ENCODE measurements at regions not wholly inside any gene's neighbourhood (a gene's known extent, or its start where the extent isn't known, plus 50 kb on each side); places are given as distances from the start of the nearest gene placed in this dataset.

DNA sequence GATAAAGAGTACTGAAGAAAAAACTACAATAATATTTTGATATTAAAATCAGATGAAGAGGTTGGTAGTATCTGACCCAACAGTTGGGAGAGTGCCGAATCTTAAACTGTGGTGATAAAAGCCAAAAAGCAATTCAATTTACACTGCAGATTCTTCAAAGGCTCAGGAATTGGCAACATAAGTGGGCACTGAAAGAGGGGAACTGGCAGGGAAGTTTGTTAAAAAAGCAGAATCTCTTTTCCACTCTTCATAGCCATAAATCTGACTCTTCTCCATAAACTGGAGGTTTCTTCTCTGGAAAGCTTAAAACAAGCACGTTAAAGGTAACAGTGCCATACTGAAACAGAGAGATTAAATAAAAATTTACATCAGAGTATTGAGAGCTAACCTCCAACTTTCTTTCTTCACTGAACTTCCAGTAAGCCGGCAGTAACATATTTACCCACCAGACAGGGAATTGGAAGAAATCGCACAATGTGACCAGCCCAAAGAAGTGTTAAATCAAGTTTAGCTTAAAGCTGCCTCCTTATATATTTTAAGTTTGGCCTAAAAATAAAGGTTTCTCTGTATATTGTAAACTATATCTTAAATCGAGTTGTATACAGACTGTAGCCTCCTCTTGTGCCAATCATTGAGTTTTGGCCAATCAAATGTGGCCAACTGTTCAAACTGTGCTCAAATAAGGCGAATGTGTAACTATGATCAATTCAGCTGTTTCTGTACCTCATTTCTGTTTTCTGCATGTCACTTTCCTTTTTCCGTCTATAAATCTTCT lies 358.3 kb downstream of the NXPE2 start:
- DNase-seq = no peak

DNA sequence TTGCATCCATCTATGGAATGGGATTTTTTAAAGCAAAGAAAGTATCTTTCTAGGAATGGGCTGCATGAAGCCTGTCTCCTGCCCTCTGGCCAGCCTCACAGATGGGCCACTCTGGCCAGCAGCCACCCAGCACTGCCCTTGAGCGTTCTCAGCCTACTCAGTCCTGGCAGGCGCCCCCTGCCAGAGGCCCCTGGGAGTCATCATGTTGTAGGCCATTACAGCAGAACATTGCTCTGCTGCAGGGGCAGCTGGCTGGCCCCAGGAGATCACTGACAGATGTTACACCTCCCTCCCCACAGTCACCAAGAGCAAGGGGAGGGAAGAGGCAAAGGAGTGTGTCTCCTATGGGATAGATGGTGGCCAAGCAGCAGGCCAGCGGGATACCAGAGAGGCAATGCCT lies 363.7 kb downstream of the NXPE2 start:
- no peak for DNase-seq

DNA sequence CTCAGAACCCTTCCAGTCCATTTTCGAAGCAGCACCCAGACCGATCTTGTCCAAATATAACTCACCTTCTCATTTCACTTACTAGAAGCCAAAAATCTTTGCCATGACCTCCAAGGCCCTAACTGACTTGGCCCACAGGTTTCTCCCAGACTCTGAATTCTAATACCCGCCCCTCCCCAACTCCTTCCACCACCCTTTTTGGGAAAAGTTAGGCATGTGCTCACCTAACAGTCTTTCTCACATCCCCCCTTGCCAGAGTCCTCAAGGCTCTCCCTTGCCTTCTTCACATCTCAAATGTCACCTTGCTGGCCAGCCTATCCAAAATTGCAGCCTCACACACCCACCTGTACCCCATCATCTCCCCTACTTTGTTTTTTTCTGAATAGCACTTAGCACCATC lies 369.3 kb downstream of the NXPE2 start:
- DNase-seq = no peak

DNA sequence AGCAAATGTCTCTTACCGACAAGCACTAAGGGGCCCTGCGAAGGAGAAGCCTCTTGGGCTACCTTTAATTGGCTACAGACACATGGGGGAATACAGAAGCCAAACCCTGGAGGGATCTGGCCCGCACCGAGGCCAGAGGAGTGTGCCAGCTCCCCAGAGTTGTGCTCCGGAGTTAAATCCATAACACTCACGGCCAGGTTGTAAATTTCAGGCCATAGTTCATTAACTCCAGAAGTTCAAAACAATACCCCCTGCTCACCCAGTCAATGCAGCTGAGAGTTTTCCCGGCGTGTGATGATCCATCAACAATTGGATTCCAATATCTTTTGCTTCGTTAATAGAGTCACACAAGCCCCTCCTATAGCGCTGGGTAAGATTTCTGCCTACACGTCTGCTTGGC lies 371.5 kb downstream of the NXPE2 start:
- no peak for DNase-seq

DNA sequence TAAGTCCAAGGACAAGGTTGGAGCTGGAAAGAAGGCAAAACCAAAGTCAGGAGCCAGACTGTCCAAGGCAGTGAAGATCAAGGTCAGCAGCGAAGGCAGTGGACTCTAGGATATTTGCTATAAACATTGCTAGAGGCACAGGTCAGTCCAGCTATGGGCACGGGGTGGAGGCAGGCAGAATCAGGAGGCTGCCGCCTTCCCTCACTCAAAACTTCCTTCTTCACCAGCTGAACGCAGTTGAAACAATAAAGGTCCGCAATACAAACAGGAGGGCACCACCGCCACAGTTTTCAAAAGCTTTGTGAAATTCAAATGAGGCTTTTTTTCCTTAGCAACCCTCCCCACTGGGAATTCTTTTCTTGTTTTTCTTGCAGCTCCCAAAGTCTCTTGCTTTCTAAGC lies 372.4 kb downstream of the NXPE2 start:
- no peak for DNase-seq

DNA sequence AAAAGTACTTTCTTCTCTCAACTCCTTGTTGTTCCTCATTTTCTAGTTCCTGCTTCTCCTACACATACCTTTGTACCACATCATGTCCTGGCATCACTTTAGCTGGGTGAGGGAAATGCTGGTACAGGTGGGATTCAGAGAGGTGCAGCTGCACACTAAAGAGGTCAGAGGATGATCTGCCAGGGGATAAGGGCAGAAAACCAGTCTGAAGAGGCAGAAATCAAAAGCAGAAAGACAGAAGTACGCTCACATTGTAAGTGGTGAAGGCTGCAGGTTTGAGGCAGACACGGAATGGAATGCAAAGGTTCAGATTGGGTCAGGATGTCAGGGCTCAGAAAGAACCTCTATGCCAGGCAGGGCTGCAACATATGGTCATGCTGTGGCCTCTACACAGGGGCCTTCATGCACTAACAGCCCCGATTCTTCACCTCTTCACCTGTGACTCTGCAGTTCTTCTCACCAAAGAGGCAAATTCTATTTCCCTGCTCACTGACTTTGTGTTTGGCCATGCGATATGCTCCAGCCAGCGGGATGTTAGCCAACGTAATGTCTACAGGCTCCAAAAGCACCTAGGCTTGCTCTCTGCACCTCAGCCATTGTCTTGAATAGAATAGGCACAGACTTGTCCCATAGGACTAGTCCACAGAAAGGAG lies 373.7 kb downstream of the NXPE2 start:
- no peak for DNase-seq

DNA sequence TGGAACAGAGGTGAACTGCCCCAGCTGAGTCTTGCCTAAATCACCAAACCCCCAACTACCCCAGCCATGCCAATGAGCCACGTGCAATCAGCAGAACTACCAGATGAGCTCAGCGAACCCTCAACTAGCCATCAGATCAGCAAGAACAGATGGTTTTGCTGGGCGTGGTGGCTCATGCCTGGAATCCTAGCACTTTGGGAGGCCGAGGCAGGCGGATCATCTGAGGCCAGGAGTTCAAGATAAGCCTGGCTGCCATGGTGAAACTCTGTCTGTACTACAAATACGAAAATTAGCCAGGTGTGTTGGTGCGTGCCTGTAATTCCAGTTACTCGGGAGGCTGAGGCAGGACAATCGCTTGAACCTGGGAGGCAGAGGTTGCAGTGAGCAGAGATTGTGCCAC lies 374.3 kb downstream of the NXPE2 start:
- no peak for DNase-seq

DNA sequence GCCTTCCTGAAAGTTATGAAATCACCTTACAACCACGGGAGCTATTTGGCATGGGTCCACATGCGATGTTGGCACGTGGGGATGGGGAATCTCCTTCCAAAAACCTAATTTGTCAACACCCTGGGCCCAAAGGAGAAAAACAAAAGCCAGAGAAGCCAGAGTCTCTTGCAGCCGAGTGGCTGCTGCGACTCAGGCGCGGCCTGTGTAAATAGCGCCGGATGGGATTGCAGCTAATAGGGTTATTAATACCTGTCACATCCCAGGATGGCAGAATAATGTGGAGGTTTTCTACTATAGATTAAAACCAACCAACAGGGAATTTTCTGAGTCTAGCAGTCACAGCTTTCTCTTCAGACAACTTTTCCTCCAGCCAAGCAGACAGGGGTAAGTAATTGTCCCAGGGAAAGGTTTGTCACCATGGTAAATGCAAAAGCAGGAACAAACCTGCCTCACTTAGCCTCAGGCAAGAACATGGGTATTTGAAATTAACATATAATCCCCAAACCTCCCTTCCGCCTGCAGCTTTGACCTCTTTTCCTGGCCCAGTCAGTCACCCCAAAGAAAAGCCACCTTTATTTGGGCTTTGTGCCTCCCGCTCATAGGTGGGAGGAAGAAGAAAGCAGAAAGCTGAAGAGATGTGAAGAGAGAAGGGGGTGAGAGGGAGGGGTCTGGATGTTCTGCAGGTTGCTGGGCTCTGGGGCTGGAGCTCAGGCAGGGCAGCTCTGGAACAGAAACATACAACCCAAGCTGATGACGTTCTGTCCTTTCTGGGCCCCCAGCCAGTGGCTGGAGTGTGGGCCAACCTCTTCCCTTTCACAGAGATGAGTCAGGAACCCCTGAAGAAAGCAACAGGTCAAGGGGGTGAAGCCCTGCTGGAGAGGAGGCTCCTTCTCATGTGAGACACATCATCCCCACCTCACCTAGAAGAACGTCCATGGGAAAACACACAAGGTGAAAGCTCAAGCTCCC lies 376.5 kb downstream of the NXPE2 start:
- DNase-seq = no peak

DNA sequence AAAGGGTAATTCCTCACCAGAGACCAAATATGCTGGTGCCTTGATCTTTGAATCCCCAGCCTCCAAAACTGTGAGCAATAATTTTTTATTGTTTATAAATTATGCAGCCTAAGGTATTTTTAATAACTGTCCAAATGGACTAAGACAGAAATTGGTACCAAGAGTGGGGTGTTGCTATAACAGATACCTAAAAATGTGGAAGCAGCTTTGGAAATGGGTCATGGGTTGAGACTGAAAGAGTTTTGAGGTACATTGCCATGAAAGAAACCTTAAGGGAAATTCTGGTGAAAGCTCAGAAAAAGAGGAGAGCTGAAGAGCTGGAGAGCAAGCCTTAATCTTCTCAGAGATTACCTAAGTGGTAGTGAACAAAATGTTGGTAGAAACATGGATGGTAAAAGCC lies 378.2 kb downstream of the NXPE2 start:
- no peak for DNase-seq

DNA sequence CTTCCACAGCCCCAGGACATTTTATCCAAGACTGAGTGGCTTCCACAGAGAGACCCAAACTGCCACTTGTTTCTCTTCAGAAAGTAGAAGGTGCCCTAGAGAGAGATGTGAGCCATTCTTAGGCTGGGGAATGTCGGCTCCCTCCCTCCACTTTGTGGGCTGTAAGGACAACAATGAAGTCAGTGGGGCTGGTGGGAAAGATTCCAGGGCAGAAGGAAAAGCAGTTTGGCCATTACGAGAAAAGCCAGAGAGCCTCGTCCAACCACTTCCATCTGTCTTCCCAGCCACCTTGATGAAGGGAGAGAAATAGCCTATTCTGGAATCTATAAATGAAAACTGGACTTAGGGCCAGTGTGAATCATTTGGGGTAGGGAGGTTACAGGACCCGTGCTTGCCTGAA lies 382.5 kb downstream of the NXPE2 start:
- DNase-seq = no peak

DNA sequence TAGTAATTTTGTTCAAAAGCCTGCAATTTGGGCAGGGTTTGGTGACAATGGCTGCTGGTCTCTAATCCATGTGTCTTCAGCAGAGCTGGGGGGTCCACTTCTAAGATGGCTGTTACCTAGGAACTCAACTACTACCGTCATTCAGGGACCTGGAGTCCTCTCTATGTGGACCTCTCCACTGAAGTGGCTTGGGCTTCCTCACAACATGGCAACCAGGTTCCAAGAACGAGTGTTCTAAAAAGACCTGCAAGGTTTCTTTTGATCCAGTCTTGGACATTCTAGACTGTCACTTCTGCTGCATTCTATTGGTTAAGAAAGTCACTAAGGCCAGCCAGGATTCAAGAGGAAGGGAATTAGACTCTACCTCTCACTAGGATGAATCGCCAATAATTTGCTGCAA lies 387.0 kb downstream of the NXPE2 start:
- DNase-seq = no peak

DNA sequence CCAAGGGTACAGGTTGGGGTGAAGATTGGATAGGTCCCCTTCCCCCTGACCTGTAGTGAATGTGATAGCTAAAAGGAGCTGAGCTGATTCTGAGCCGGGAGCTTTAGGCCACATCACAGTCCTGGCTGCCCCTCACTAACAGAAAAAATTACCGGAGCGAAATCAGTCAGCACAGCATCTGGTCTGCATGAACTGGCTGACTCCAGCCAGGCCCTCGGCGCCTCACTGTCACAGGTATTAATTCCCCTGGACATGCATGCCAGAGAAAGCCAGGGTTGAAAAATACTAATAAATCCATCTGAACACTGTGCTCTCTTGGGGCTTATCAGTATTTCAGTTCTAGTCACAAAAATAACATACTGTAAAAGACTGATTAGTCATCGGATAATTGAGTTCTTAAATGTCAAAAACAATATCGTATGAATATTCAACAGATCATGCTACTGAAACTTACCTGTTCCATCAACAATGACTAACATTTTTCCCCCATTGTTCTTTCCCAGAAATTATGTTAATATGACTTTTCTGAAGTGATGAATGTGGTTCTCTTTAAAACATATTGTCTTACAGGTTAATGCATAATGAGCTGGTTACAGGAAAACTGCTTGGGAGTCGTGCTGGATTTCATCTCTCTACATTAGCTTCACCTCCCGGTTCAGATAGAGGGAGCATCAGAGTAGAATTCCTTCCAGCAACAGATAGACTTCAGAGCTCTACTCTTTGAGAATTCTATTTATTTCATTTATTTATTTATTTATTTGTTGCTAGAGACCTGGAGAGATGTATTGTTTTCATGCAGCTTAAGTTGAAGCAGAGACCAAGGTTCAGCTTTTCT lies 387.7 kb downstream of the NXPE2 start:
- no peak for DNase-seq

DNA sequence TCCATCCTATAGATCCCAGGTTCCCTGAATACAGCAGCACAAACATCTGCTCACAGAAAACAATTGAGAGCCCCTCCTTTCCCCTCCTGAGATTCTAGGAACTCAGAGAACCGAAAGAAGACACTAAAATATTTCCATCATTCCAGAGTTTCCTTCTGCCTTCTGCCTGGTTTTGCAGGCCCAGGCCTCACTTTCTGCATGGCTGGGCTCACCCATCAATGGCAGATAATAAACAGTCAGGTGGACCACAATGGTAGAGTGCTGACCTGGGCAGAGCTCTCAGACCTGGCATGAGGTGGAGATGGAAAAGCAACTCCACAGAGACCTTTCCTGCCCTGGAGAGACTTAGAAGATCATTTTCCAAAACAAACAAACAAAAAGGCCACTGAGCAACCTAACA lies 389.1 kb downstream of the NXPE2 start:
- DNase-seq = no peak

DNA sequence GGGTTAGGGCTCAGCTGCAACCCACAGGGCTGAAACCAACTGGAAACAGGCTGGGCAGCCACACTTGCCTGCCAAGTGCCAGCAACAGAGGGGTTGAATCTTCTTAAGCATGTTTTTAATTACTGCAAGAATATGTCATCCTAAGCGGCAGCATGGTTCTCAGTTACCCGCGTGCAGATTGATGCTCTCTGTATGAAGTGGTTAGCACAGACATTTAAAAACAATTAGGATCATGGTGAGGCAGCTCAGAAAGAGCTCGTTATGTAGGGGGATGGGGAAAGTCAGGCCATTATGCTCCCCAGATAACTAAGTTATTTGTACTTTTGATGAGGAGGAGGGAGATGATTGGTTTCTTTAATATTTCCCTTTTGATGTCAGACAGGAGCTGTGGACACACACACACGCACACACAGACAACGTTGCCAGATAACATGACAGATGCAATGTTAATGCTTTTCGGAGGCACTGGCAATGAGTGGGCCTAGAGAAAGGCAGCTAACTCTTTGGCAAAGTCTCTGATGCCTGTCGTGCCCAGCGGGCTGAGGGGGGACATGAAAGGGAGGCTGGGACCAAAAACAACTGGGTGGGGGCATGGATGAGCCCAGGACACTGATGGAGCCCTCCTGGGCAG lies 389.7 kb downstream of the NXPE2 start:
- DNase-seq = no peak

DNA sequence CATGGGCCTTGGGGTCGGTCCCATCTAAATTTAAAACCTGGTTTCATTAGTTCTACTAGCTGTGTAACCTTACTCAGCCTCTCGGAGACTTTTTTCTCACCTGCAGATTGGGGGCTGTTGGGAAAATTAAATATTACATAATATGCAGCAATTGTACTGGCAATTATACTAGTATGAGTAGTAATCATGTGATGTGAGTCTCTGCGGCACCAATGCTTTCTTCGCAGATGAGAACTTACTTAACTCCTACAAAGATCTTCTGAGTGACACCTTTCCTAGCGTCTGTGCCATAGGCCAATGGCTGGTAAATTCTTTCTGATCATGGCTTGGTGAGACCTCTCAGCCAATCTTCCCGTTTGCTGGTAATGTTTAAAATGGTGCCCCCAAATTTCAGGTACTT lies 391.3 kb downstream of the NXPE2 start:
- DNase-seq = no peak

DNA sequence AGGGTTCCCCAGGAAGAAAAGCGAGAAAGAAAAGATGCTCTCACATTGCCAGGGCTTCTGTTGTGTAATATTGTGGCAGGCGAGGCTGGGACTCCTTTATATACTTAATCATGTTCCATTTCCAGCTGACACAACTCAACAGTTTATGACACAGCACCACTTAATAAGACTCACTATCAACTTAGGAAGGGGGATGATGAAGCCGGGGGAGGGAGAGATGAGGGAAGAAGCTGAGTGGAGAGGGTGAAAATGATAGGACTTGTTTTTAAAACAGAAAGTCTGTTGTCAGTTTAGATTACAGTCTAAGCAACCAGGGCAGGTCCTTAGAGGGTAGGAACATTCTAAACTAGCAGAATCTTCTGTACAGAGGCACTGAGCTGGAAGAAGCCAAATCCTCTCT lies 397.0 kb downstream of the NXPE2 start:
- DNase-seq = no peak

DNA sequence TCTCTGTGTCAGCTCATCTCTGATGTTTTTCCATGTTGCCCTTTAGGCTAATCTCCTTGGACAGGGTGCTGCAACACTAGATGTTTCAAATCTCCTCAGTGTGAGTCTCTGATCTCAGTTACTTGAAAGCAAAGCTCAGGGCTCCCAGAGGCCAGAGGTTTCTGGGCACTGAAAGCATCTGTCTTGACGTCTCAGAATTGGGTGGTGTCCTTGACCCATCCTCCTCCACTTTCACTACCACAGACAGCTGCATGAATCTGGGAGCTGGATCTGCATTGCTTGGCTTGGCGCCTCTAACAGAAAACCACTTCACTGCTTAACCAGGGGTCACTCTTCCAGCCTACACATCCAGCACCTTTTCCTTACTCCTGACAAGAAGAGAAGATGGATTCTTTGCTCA lies 399.4 kb downstream of the NXPE2 start:
- no peak for DNase-seq

DNA sequence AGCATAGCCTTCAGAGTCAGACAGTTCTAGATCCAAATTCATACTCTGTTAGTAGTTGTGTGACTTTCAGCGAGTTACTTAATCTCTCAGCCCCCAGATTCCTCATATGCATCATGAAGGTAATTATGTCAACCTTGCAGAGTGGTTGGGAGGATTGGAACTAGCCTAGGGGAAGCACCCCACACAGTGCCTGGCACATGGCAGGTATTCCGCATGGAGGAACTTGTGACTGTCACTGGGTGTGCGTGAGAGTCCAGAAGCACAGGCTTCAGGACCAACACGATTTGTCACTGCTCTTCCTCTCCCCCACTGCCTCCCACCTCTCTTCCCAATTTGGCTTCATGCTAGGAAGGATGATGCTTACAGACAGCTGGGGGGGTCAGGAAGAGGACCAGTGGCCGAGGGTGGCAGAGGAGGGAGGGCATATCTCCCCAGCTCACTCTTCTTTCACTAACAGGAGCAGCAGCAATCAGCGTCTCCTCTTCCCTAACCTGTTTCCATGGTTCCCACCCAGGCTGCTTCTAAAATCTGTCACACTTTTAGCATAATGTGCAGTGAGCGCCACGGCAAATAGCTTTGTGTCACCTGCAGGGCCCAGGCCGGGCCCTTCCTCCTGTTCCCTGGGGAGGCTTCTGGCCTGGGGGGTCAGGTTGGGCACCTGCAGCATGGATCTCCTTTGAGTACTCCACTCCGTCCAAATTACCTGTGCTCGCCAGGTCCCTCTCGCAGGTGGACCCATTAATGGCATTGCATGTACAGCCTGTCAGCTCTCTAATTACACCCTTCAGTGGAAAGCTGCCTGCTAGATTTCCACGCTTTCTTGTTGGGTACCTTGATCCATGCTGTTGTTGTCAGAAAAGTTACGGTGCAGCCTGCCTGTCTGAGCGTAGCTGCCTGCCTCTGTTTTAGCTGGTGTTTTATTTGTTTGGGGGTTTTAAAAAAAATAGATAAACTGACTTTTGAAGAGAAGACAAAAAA lies 400.4 kb downstream of the NXPE2 start:
- no peak for DNase-seq

DNA sequence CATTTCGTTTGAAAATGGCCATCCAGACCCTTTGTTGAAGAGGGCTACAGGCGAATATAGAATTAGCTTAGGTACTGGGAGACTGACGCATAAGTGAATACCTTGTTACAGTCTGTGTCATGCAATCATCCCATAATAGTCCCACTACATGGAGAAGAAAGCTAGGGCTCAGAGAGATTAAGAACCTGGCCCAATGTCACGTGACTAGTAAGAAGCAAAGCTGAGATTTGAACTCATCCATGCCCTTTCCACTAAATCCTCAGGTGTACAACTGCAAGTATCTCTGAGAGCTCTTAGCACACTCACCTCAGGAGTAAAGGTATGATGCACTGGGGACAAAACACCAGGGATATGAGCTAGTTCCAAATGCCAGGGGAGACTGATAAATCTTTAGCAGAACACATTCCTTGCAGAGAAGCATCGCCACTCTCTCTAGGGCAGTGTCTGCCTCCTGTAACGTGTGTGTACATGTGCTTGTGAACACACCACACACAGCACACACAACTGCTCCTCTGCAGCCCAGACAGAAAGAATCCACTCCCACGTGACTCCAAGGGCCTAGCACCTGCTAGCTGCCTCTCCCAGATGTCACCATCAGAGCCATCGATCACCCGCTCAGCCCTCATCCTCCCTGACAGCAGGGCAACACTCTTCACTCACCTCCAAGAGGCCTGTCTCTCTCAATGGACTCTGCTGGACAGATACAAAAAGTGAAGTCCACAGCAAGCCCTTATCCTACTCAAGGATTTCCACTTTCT lies 402.8 kb downstream of the NXPE2 start:
- no peak for DNase-seq

DNA sequence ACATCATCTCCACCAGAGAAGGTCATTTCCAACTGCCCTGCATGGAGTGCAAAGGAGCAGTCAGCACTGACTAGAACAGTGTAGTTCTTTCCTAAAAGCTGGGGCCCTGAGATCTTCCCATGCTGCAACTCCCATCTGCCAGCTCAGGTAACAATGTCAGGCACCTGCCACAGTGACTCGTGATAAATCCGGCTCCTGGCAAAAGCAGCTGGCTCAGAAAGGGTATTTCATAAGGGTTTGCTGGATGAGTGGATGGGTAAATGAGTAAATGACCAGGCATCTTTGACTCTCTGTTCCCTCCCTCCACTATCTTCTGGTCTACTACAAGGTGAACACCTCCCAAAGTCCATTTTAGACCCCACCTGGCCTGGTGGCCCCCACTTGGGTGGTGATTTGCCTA lies 403.6 kb downstream of the NXPE2 start:
- DNase-seq = no peak

All from hippocampal formation (tissue), 2 donors.